K562 (cell line): ENCODE measurements at regions not wholly inside any gene's neighbourhood (a gene's known extent, or its start where the extent isn't known, plus 50 kb on each side); places are given as distances from the start of the nearest gene placed in this dataset.

Experiments used
- ATAC-seq: fragments of 200-7000 bp; cut with Tn5 transposase; 3 replicates; pipeline ENCODE4 v1.9.1; 2020; ENCODE audit warnings: moderate library complexity
- BruUV-seq: library from RNA; stranded (reverse); fragments of 400-500 nt; replicated peaks from 2 replicates; lab custom pipeline; 2021; lab: Mats Ljungman, UMichigan
- CTCF ChIA-PET: fragments of 300-600 bp; formaldehyde crosslinking; extraction: SDS; loops from one replicate; lab custom pipeline; 2021; ENCODE audit warnings: low intra/inter-chr PET ratio; lab: Yijun Ruan, JAX
- POLR2A ChIA-PET: fragments of 300-600, 350-650 bp; sonication (Branson Sonifier 250); formaldehyde crosslinking; extraction: SDS; loops from one replicate; lab custom pipeline; 2021; ENCODE audit warnings: antibody characterized with exemption, inconsistent platforms; lab: Yijun Ruan, JAX
- DNase-seq, 4 experiments: peaks; one replicate each; pipeline versions ENCODE4 v3.0.0 to v3.0.0-alpha.2; 2011 to 2018; ENCODE audit warnings: low spot score in 3 of 4, mixed read lengths in 3 of 4; ENCODE audit errors: extremely low read depth in 1 of 4
- FAIRE-seq: peaks from 2 replicates; lab custom pipeline; 2011; peaks lifted over from hg19 to GRCh38; lab: Jason Lieb, UNC
- H2AFZ ChIP-seq: 2 replicates; pipeline ENCODE4 v1.6.0; 2011; ENCODE audit warnings: low read depth, low read length, control low read depth, inconsistent platforms
- H3K27ac ChIP-seq: fragments of 200-600 bp; 3 replicates; pipeline ENCODE4 v1.8.0; 2011; ENCODE audit warnings: low read depth, mild to moderate bottlenecking, control low read depth, inconsistent platforms, low read length, moderate library complexity, mixed read lengths; ENCODE audit errors: extremely low read depth
- H3K27me3 ChIP-seq, 2 experiments: fragments of 300-600 bp in 1 of 2; 2 replicates in 1 of 2; 3 replicates in 1 of 2; pipeline versions ENCODE4 v1.6.0 to v1.8.0; 2011; ENCODE audit warnings: inconsistent platforms in 2 of 2, low read length in 2 of 2, mild to moderate bottlenecking in 1 of 2, mixed read lengths in 1 of 2, moderate library complexity in 1 of 2; ENCODE audit not compliant: control insufficient read depth in 2 of 2, insufficient read depth in 2 of 2
- H3K36me3 ChIP-seq: fragments of 300-600 bp; 3 replicates; pipeline ENCODE4 v1.8.0; 2011; ENCODE audit warnings: mild to moderate bottlenecking, low read length, inconsistent platforms; ENCODE audit not compliant: control insufficient read depth, insufficient read depth
- H3K4me1 ChIP-seq, 2 experiments: fragments of 200-600 bp in 1 of 2; replicated peaks in 1 of 2; 2 replicates in 1 of 2; 3 replicates in 1 of 2; pipeline versions ENCODE4 v1.5.1 to v1.8.0; 2011; ENCODE audit warnings: inconsistent platforms in 2 of 2, low read length in 2 of 2, mild to moderate bottlenecking in 1 of 2, mixed read lengths in 1 of 2, moderate library complexity in 1 of 2; ENCODE audit not compliant: control insufficient read depth in 2 of 2, insufficient read depth in 2 of 2
- H3K4me2 ChIP-seq: 2 replicates; pipeline ENCODE4 v1.6.1; 2011; ENCODE audit warnings: low read length, control low read depth, inconsistent platforms, mixed read lengths; ENCODE audit not compliant: insufficient read depth
- H3K4me3 ChIP-seq: fragments of 200-600 bp; sonication (generic), shearing (Covaris generic); 2 replicates; pipeline ENCODE4 v1.5.1; 2016; ENCODE audit warnings: control low read depth, inconsistent platforms
- H3K79me2 ChIP-seq: fragments of 200-600 bp; 3 replicates; pipeline ENCODE4 v1.8.0; 2011; ENCODE audit warnings: low read length, inconsistent platforms; ENCODE audit not compliant: control insufficient read depth, insufficient read depth
- H3K9ac ChIP-seq, 2 experiments: 2 replicates each; pipeline versions ENCODE4 v1.6.0 to v1.6.1; 2011; ENCODE audit warnings: low read depth in 2 of 2, low read length in 2 of 2, control low read depth in 1 of 2, inconsistent platforms in 1 of 2, mild to moderate bottlenecking in 1 of 2, mixed read lengths in 1 of 2; ENCODE audit not compliant: insufficient read depth in 1 of 2
- H3K9me1 ChIP-seq: one replicate; pipeline ENCODE4 v1.6.0; 2011; ENCODE audit warnings: inconsistent platforms, mild to moderate bottlenecking, low read length, moderate library complexity; ENCODE audit not compliant: control insufficient read depth, insufficient read depth
- H3K9me3 ChIP-seq: replicated peaks from 2 replicates; pipeline ENCODE4 v1.5.1; 2011; ENCODE audit warnings: low read depth, low read length, inconsistent platforms; ENCODE audit not compliant: control insufficient read depth, insufficient read depth
- H4K20me1 ChIP-seq: replicated peaks from 2 replicates; pipeline ENCODE4 v1.6.1; 2011; ENCODE audit warnings: low read length, inconsistent platforms, mixed read lengths; ENCODE audit not compliant: control insufficient read depth, insufficient read depth
- ATF6 ChIP-seq: sonication (generic); formaldehyde crosslinking; IDR thresholded peaks from 2 replicates; pipeline ENCODE4 v1.4.0; 2020; ENCODE audit warnings: mild to moderate bottlenecking, missing genetic modification reagents
- CEBPG ChIP-seq, 3 experiments: fragments of 200-800 bp in 1 of 3; sonication (Bioruptor generic) in 1 of 3; sonication (generic) in 1 of 3; formaldehyde crosslinking in 1 of 3; IDR thresholded peaks in 2 of 3; conservative IDR thresholded peaks in 1 of 3; 2 replicates each; pipeline versions ENCODE4 v1.6.1 to v1.8.0; 2016 to 2022; ENCODE audit warnings: missing compliant biosample characterization in 2 of 3, missing genetic modification characterization in 2 of 3, mild to moderate bottlenecking in 1 of 3, missing genetic modification reagents in 1 of 3
- HDAC3 ChIP-seq: fragments of 450-650 bp; IDR thresholded peaks from 2 replicates; pipeline ENCODE4 v1.6.1; 2018; ENCODE audit warnings: borderline replicate concordance, mild to moderate bottlenecking, moderate library complexity; ENCODE audit not compliant: partially characterized antibody
- SETDB1 ChIP-seq: IDR thresholded peaks from one replicate; pipeline ENCODE4 v1.6.1; 2012; ENCODE audit warnings: low read length, control low read depth, inconsistent platforms
- SMARCA4 ChIP-seq: fragments of 450-650 bp; IDR thresholded peaks from 2 replicates; pipeline ENCODE4 v1.6.1; 2016
- TAF15 ChIP-seq: fragments of 200-400 bp; formaldehyde crosslinking; IDR thresholded peaks from 2 replicates; pipeline ENCODE4 v1.6.1; 2017; ENCODE audit warnings: mild to moderate bottlenecking, low read depth, low read length, moderate library complexity
- TCF7 ChIP-seq: sonication (generic); IDR thresholded peaks from 2 replicates; pipeline ENCODE4 v1.6.1; 2016; ENCODE audit warnings: antibody characterized with exemption, borderline replicate concordance
- ZFPM2 ChIP-seq: fragments of 250-450 bp; sonication (Bioruptor Pico); IDR thresholded peaks from 2 replicates; pipeline ENCODE4 v1.5.1; 2022; ENCODE audit warnings: mild to moderate bottlenecking
- ZNF174 ChIP-seq: fragments of 250-450 bp; sonication (Bioruptor Pico); IDR thresholded peaks from 2 replicates; pipeline ENCODE4 v1.4.0; 2020; ENCODE audit warnings: mild to moderate bottlenecking
- ZNF184 ChIP-seq: sonication (generic); formaldehyde crosslinking; IDR thresholded peaks from 2 replicates; pipeline ENCODE4 v1.5.0; 2020; ENCODE audit warnings: missing genetic modification reagents
- ZNF436 ChIP-seq: fragments of 250-450, 450-650 bp; sonication (Bioruptor Pico); formaldehyde crosslinking; IDR thresholded peaks from 2 replicates; pipeline ENCODE4 v1.7.0; 2020; ENCODE audit warnings: mild to moderate bottlenecking
- WGBS: fragments of 100-300 bp; shearing (Covaris generic); methylation state at CpG from one replicate; pipeline ENCODE4 v1.1.6; 2016; ENCODE audit warnings: low coverage, mixed read lengths; ENCODE audit not compliant: insufficient coverage; ENCODE audit errors: missing lambda C conversion rate; 5-methylcytosine and 5-hydroxymethylcytosine counted together
- in situ Hi-C: fragments of 300-500 bp; cut with MboI; formaldehyde crosslinking; loops from 4 replicates; pipeline ENCODE4 v1.15.0; 2018; ENCODE audit warnings: inconsistent platforms, mixed read lengths
- intact Hi-C: fragments of 100-400 bp; cut with micrococcal nuclease; formaldehyde crosslinking; loops from 2 replicates; pipeline ENCODE4 v1.14.2; 2022

GRCh38 chr4:122514671-122515070, 58.1 kb upstream of the IL2 start:
- intact Hi-C loops (no loop called here), in situ Hi-C loops (no loop called here)
- 5% methylated on average over 3 of the region's 3 CpGs for WGBS
- Histone ChIP-seq H3K4me2 (no peak overlapping the region), H3K9ac (no peak overlapping the region), H3K4me3 (no peak overlapping the region), H3K9me3 (no peaks in the 10 kb centered on the region), H4K20me1 (no peaks in the 10 kb centered on the region), H3K79me2 (no peaks in the 10 kb centered on the region), H3K4me1 (no peaks in the 10 kb centered on the region), H3K9me1 (no peaks in the 10 kb centered on the region), H3K27ac (no peak overlapping the region), H3K36me3 (no peaks in the 10 kb centered on the region), H2AFZ (peak overlapping the region; percentile 30), H3K27me3 (peaks cover 0 to 4% of the 10 kb centered on the region in 2 experiments; a peak in 2 of 5 replicates)
- no peak for DNase-seq
- no peak for ATAC-seq
- peak; percentile 59 for FAIRE-seq
- ChIA-PET CTCF (no interaction called here), POLR2A (no interaction called here)
- TF ChIP-seq ZNF184: no peak
- no peak for TF ChIP-seq ZNF436 (CRISPR knock-in tag)
- no peak for TF ChIP-seq HDAC3
- no peak for TF ChIP-seq TAF15
- no peak for TF ChIP-seq SMARCA4
- TF ChIP-seq CEBPG (CRISPR knock-in tag; IDR thresholded peaks at IDR 0.05): no peak
- no peak for TF ChIP-seq CEBPG (tag; conservative IDR thresholded peaks at IDR 0.05 in 1 of 2, IDR thresholded peaks at IDR 0.05 in 1 of 2)
- no peak for TF ChIP-seq ZFPM2 (CRISPR knock-in tag)
- no peak for TF ChIP-seq TCF7
- TF ChIP-seq SETDB1: no peak
- no peak for TF ChIP-seq ATF6 (CRISPR knock-in tag)
- TF ChIP-seq ZNF174 (CRISPR knock-in tag): no peak
- no TSS peak for BruUV-seq
